ENCODE measurements at regions not wholly inside any gene's neighbourhood (a gene's known extent, or its start where the extent isn't known, plus 50 kb on each side); places are given as distances from the start of the nearest gene placed in this dataset.

GRCh38 chr2:65549631-65550030 is 117.2 kb upstream of the SPRED2 start:
- no peak for DNase-seq

DNA sequence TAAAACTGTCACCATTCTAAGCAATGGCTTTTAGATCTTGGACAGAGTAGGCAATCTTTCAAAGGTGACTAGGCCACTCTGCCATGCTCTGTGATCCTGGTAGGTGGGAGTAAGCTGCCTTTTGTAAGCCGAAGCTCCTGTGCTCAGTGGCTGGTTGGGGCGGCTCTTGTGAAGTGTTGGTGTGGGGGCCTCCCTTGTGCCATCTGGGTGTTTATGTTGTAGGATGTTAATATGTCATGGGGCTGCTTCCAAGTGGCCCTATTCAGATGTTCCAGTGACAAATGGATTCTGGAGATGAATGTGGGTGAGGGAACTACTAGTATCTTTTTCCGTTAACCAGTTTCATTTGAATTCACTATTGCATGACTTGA is 116.8 kb upstream of the SPRED2 start:
- no peak for DNase-seq

GRCh38 chr2:65548576-65549256 is 116.3 kb upstream of the SPRED2 start:
- DNase-seq, result no peak

DNA sequence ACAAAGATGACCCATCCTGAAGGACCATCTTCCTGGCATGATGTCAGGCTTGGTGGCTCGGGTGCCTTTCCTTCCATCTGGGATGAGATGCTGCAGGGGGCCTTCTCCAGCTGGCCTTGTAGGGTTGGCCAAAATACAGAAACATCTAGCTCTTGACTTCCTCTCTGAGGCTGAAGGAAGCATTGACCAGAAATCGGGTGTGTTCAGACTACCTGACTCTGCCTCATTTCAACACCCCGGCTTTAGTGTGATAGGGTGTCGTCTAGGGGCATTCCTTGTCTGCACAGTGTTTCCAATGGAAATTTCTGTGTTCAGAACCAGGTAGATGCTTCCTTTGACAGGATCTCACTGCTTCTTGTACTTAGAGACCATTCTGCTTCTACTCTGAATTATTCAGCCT is 115.7 kb upstream of the SPRED2 start:
- no peak for DNase-seq

DNA sequence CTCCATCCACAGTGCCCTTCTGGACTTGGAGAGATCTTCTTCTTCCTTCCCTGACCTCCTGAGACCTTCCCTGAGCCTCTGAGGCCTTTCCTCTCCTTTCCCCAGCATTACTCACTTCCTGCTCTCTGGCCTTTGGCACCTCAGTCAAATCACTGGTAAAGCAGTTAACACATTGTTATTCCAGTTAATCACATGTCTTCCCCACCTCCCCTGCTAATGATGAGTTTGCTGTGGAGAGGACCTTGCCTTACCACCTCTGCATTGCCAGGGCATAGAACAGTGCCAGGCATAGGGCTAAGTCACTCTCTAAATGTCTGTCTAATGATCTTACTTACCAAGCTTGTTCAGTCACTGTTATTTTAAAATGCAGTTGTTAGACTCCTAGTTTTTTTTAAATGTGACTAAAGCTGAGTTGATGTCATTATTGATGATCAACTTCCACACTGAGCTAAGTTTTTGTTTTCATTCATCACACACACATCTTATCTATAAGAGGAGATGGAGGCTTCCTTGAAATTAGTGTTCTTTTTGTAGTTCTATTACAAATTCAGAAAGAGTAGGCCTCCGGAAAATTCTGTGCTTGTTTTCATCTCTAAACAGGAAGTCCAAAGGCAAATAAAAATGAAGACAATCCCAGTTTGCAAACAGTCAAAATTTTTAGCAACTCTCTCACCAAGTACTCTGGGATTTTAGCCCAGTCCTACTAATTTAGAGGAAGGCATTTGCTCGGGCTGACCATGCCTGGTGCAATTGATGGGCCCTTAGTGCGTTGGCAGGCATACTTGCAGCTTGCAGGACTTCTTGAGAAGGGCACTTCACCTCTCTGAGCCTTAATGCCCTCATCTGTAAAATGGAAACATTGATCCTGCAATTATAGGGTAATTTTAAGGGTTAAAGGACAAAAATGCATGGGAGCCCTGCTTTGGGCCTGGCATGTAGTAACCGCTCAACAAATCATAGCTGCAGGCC is 113.7 kb upstream of the SPRED2 start:
- DNase-seq, result no peak

DNA sequence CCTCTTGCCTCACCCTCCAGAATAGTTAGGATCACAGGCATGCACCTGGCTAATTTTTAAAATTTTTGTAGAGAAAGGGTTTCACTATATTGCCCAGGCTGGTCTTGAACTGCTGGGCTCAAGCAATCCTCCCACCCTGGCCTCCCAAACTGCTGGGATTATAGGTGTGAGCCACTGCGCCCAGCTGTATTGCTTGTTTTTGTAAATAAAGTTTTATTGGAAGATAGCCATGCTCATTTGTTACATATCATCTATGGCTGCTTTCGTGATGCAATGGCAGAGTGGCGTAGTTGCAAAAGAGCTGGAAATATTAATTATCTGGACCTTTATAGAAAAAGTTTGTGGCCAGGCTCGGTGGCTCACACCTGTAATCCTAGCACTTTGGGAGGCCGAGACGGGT is 109.4 kb upstream of the SPRED2 start:
- DNase-seq, result no peak

- DNase-seq, result no peak
These were observed 107.2 kb upstream of the SPRED2 start for GRCh38 chr2:65539633-65540032.

DNA sequence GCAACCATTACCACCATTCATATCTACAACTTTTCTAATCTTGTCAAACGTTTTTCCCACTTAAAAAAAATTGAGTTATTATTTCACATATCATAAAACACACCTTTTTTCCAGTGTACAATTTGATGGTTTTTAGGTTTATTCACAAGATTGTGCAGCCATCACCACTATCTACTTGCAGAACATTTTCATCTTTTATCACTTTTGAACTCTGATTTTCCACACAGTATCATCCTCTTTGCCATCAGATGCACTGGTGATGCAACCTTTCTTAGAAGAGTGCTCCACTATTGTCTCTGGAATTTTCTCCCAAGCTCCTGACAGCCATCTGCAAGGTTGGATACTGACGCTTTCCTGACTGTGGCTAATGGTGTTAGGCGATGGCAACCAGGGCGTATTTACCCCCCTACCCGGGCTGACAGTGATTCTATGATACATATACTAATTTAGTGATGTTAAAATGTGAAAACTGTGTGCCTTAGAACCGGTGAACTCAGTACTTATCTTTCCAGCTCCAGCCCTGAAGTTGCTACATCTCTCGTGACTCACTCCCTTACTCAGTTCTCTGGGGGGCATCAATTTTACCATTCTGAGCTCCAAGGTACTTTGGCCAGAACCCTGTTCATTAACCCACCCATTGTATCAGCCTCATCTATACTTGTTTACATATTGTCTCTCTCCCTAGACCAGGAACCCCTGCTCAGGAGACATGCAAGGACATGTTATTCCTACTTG is 105.4 kb upstream of the SPRED2 start:
- DNase-seq, result no peak

GRCh38 chr2:65536596-65536995 is 104.2 kb upstream of the SPRED2 start:
- no peak for DNase-seq

DNA sequence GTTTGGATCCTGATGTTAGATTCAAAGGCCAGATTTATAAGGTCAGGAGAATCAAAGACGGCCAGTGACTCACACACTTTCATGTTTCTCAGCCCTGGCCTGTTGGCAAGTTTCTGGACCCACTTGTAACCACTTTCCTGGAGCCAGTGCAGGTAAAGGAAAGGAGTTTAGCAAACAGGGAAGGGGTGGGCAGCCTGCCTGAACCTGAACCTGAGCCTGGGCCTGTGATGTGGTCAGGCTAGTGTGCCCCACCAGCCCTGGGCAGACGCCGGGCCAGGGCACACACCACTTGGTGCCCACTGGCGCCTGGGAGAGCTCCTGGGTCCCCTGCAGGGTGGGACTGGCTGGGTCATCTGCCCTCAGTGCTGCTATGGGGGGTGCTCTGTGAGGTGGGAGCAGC is 100.5 kb upstream of the SPRED2 start:
- DNase-seq, result no peak

DNA sequence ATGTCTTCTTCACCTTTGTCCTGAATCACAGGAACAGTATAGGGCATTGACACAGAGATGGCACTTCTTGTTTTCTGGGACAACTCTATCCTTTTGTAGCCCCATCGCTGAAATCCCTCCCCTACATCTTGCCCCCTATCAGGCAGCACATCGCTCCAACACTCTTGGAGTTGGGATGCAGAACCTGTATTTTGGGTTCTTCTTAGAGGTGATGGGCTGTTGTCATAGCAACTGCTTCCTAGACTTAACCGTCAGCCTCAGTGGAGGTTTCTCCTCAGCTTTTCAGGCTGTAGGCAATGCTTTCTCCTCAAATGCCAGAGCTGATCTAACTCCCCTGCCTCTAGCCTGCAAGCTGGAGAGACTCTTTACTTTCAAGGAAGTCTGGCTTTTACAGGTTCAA is 99.9 kb upstream of the SPRED2 start:
- no peak for DNase-seq

- no peak for DNase-seq
These were observed 98.3 kb upstream of the SPRED2 start for GRCh38 chr2:65530547-65531320.

DNA sequence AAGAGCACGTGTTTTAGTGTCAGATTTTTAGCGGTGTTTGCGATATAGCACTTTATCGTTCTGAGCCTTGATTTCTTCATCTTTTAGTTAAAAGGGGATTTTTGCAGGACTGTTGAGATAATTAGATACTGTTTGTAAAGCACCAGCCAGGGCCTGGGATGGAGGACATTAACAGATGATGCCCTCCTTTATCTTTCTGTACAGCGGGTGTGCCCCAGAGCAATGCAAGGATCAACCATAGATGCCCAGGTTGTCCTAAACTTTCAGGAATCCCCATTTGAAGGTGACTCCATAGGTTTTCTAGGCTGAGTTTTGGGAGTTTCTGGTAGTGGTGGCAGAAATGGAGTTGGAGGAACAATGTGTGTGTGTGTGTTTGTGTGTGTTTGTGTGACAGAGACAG is 97.0 kb upstream of the SPRED2 start:
- DNase-seq, result no peak

GRCh38 chr2:65528241-65528574 is 95.8 kb upstream of the SPRED2 start:
- no peak for DNase-seq

- peak; percentile 49 for DNase-seq
These were observed 95.2 kb upstream of the SPRED2 start for GRCh38 chr2:65527451-65528240.

DNA sequence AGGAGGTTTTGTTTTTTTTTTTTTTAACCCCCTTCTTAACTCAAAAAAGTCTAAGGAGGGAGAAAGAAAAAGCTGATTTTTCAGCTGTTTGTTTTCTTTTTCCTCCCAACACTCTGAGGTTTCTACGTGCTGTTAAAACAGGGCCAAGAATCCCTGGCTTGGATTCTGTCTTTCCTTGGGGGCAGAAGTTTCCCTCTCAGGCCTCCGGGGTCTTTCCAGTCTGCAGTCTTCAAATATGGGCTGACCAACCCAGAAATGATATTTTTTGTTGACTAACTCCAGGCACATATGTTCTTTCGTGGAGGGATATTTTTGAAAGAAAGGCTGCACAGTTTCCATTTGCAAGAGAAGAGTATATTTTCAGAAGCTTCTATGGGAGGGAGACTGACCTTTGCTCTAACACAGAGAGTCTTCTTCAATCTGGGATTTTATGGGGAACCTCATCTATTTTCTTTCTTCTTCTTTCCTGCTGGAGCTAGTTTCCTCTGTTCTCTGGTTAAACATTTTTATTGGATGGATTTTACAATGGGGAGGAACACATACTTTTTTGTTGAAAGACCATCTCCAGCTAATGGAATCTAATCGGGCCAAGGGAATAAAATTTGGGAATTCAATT is 93.3 kb upstream of the SPRED2 start:
- DNase-seq, result no peak

DNA sequence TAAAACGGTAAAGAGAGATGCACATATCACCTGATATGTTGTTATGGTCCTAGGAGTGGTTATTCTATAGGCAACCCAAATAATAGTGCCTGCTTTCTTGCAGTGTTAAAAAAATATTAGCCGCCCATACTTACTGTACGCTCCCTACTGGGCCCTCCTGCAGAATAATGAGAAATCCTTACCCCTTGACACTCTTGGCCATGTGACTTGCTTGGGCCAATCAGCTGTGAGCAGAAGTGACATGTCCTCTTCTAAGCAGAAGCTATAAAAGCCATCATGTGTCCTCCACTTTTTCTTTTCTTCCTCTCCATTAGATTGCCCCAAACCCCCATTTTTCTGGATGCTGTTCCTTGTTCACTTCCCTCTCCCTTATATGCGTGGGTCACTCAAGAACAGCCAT is 90.5 kb upstream of the SPRED2 start:
- DNase-seq, result no peak

DNA sequence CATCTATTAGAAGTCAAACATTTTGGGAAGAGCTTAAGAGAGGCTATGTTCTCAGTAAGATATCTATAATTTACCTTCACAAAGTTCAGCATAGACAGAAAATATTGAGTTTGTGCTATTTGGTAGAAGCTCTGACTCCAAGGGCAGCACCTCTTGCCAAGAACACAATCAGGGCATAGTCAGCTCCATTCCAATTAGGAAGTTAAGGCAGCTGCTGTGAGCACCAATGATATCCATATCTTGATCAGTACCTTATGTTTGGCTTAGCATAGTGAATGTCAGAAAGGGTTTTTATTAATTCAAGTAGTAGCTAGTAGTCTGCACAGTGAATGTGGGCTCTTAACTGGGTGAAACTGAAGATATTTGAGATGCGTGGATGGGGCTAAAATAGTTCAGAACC is 86.4 kb upstream of the SPRED2 start:
- no peak for DNase-seq

DNA sequence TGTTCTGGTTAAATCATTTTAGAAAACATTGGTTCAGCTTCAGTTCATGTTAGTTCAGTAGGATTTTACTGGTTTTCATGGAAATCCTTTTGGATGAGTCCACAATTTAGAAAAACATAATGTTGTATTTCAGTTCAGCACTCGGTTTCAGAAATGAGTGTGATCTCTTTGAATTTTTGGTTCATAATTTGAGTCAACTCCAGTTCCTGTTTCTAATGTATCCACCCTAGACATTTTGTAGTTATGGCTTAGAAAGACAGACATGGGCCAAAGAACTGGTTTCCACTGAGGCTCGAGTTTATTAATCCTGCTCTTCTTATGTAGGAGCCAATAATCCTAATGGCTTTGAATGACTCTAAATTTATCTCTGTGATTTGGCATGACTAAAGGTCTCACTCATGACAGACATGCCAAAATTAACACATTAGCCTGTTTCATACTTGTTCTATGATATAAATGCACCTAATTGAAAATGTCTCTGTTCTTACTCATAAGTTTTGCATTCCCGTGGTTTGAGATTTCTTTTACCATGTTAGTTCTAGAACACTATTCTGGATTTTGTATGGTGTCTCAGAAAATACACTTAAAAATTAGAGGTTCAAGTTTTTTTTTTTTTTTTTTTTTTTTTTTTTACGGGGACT is 82.3 kb upstream of the SPRED2 start:
- DNase-seq, result no peak

- DNase-seq, result no peak
These were observed 80.4 kb upstream of the SPRED2 start for GRCh38 chr2:65512783-65513182.

- DNase-seq, result no peak
These were observed 78.9 kb upstream of the SPRED2 start for GRCh38 chr2:65511306-65511705.
